Smooth muscle cell (in vitro differentiated cells): ENCODE measurements at regions not wholly inside any gene's neighbourhood (a gene's known extent, or its start where the extent isn't known, plus 50 kb on each side); places are given as distances from the start of the nearest gene placed in this dataset.

Experiments
- DNase-seq: peaks from one replicate; lab custom pipeline; 2025; ENCODE audit not compliant: unreplicated experiment; lab: John Stamatoyannopoulos, UW
- H2AFZ ChIP-seq: fragments of 200-600 bp; sonication (generic); 2 replicates; pipeline ENCODE4 v1.6.0; 2016; ENCODE audit warnings: antibody characterized with exemption, low read depth, mild to moderate bottlenecking
- H3F3A ChIP-seq: fragments of 200-600 bp; sonication (generic); 2 replicates; pipeline ENCODE4 v1.6.0; 2017; ENCODE audit warnings: antibody characterized with exemption, low read depth
- H3K27ac ChIP-seq: fragments of 200-600 bp; sonication (generic); 2 replicates; pipeline ENCODE4 v1.5.1; 2016; ENCODE audit warnings: low read depth, mild to moderate bottlenecking
- H3K27me3 ChIP-seq: fragments of 200-600 bp; sonication (generic); 2 replicates; pipeline ENCODE4 v1.6.1; 2016; ENCODE audit warnings: low read depth, mild to moderate bottlenecking
- H3K36me3 ChIP-seq: fragments of 200-600 bp; sonication (generic); 2 replicates; pipeline ENCODE4 v1.5.1; 2016; ENCODE audit warnings: low read depth
- H3K4me1 ChIP-seq: fragments of 200-600 bp; sonication (generic); 2 replicates; pipeline ENCODE4 v1.5.1; 2016; ENCODE audit warnings: low read depth
- H3K4me2 ChIP-seq: fragments of 200-600 bp; sonication (generic); 2 replicates; pipeline ENCODE4 v1.6.0; 2016; ENCODE audit warnings: mild to moderate bottlenecking
- H3K4me3 ChIP-seq: fragments of 200-600 bp; sonication (generic); 2 replicates; pipeline ENCODE4 v1.5.1; 2016; ENCODE audit warnings: mild to moderate bottlenecking
- H3K79me2 ChIP-seq: fragments of 200-600 bp; sonication (generic); 2 replicates; pipeline ENCODE4 v1.6.0; 2016; ENCODE audit warnings: low read depth, mild to moderate bottlenecking
- H3K9ac ChIP-seq: fragments of 200-600 bp; sonication (generic); 2 replicates; pipeline ENCODE4 v1.6.0; 2016; ENCODE audit warnings: low read depth
- H3K9me3 ChIP-seq: fragments of 200-600 bp; sonication (generic); replicated peaks from 2 replicates; pipeline ENCODE4 v1.5.1; 2016; ENCODE audit warnings: low read depth
- H4K20me1 ChIP-seq: fragments of 200-600 bp; sonication (generic); 2 replicates; pipeline ENCODE4 v1.6.0; 2016; ENCODE audit warnings: low read depth
- CTCF ChIP-seq: fragments of 200-600 bp; sonication (generic); IDR thresholded peaks from 2 replicates; pipeline ENCODE4 v1.5.1; 2017; ENCODE audit warnings: borderline replicate concordance, mild to moderate bottlenecking, antibody characterized with exemption; ENCODE audit not compliant: insufficient read depth, poor library complexity, severe bottlenecking
- WGBS: methylation state at CpG from one replicate; pipeline ENCODE4 v1.1.7; 2016; ENCODE audit warnings: low lambda C conversion rate; 5-methylcytosine and 5-hydroxymethylcytosine counted together

GRCh38 chr5:58363461-58364249 lies 96.2 kb downstream of the PLK2 start:
- Histone ChIP-seq H3K4me1 (peaks cover 4% of the 10 kb centered on the region), H3K4me3 (no peak overlapping the region), H2AFZ (no peak overlapping the region), H3K27ac (no peak overlapping the region), H3K4me2 (no peak overlapping the region), H3F3A (no peaks in the 10 kb centered on the region), H3K9ac (no peak overlapping the region), H4K20me1 (no peaks in the 10 kb centered on the region), H3K9me3 (no peaks in the 10 kb centered on the region), H3K79me2 (no peaks in the 10 kb centered on the region), H3K27me3 (no peaks in the 10 kb centered on the region), H3K36me3 (no peaks in the 10 kb centered on the region)
- 96% methylated on average over 8 of the region's 8 CpGs for WGBS
- no peak for TF ChIP-seq CTCF
- no peak for DNase-seq

- Histone ChIP-seq H2AFZ (no peak overlapping the region), H3K4me1 (peaks cover 4% of the 10 kb centered on the region), H3K27ac (no peak overlapping the region), H3K9ac (no peak overlapping the region), H3K79me2 (no peaks in the 10 kb centered on the region), H4K20me1 (no peaks in the 10 kb centered on the region), H3F3A (no peaks in the 10 kb centered on the region), H3K27me3 (no peaks in the 10 kb centered on the region), H3K4me2 (no peak overlapping the region), H3K9me3 (no peaks in the 10 kb centered on the region), H3K4me3 (no peak overlapping the region), H3K36me3 (no peaks in the 10 kb centered on the region)
- TF ChIP-seq CTCF, result no peak
- 90% methylated on average over 3 of the region's 3 CpGs for WGBS
- no peak for DNase-seq
Observed at GRCh38 chr5:58362135-58362534, 97.8 kb downstream of the PLK2 start.

- no peak overlapping the region for H3K4me3 ChIP-seq
- H3F3A ChIP-seq, result peaks cover 4% of the 10 kb centered on the region
- whole genome bisulfite sequencing, result 94% methylated on average over 2 of the region's 2 CpGs
- H3K79me2 ChIP-seq, result no peaks in the 10 kb centered on the region
- DNase-seq, result no peak
- no peaks in the 10 kb centered on the region for H3K36me3 ChIP-seq
- no peaks in the 10 kb centered on the region for H3K9me3 ChIP-seq
- H3K4me1 ChIP-seq, result peaks cover 4% of the 10 kb centered on the region
- H2AFZ ChIP-seq, result no peak overlapping the region
- no peak overlapping the region for H3K27ac ChIP-seq
- H3K27me3 ChIP-seq, result no peaks in the 10 kb centered on the region
- H3K9ac ChIP-seq, result no peak overlapping the region
- no peak overlapping the region for H3K4me2 ChIP-seq
- H4K20me1 ChIP-seq, result no peaks in the 10 kb centered on the region
- TF ChIP-seq CTCF, result no peak
Observed at GRCh38 chr5:58360794-58361193, 99.1 kb downstream of the PLK2 start.

- no peak overlapping the region for H2AFZ ChIP-seq
- no peak for TF ChIP-seq CTCF
Observed at GRCh38 chr5:58359981-58360380, 99.9 kb downstream of the PLK2 start.

More at GRCh38 chr5:58359981-58360380, 99.9 kb downstream of the PLK2 start:
- Histone ChIP-seq H3K79me2 (no peaks in the 10 kb centered on the region), H3K4me1 (peaks cover 4% of the 10 kb centered on the region), H3K4me3 (no peak overlapping the region), H3K27ac (no peak overlapping the region), H3K36me3 (no peaks in the 10 kb centered on the region), H3K9me3 (no peaks in the 10 kb centered on the region), H3K9ac (no peak overlapping the region), H3K4me2 (no peak overlapping the region), H4K20me1 (no peaks in the 10 kb centered on the region), H3K27me3 (no peaks in the 10 kb centered on the region), H3F3A (peaks cover 4% of the 10 kb centered on the region)
- 63% methylated on average over 3 of the region's 3 CpGs for WGBS
- no peak for DNase-seq
